Activated CD8-positive, alpha-beta memory T cell treated with anti-CD3 and anti-CD28 coated beads, Interleukin-2, amount 50 U/mL, for 1 hour (primary cell): ENCODE measurements at regions not wholly inside any gene's neighbourhood (a gene's known extent, or its start where the extent isn't known, plus 50 kb on each side); places are given as distances from the start of the nearest gene placed in this dataset.
"Not testable (repeated sequence)": the region's sequence is repeated elsewhere in the genome, so short reads cannot be mapped to it uniquely, and the experiment has no call there.

ENCODE experiments used
- DNase-seq: peaks from one replicate; pipeline ENCODE4 v3.0.0-alpha.2; 2020; ENCODE audit errors: extremely low read depth

- DNase-seq: no peak
Observed at GRCh38 chr14:34300882-34301734, 160.9 kb downstream of the SPTSSA start.

DNA sequence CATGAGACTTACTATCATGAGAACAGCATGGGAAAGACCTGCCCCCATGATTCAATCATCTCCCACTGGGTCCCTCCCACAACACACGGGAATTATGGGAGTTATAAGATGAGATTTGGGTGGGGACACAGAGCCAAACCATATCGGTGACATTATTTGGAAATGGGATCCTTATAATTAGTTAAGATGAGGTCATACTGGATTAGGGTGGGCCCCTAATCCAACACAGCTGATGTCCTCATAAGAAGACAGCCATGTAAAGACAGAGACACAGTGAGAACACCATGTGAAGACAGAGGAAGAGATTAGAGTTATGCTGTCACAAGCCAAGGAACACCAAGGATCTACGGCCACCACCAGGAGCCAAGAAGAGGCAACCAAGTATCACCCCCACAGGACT, 161.7 kb downstream of the SPTSSA start:
- DNase-seq: no peak

GRCh38 chr14:34299360-34299759, 162.7 kb downstream of the SPTSSA start:
- no peak for DNase-seq

GRCh38 chr14:34297786-34298520, 164.1 kb downstream of the SPTSSA start:
- no peak for DNase-seq

DNA sequence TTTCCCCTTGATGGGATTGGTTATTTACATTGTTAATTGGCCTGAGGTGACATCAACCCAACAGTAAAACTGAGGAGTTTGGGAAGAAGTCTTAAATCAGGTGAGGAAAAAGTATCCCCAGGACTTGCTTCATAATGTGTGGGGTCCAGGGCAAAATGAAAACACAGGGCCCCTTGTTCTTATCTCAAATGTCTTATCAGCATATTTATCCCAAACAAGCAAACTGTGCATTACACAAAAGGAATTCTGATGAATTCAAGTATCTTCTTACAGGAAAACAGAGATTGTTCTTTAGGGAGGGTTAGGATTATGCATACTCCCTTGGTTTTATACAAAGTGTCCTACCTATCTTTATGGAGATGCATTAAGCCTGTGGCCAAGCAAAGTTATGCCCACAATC, 178.4 kb downstream of the SPTSSA start:
- no peak for DNase-seq

GRCh38 chr14:34277191-34277590, 184.8 kb downstream of the SPTSSA start:
- DNase-seq: no peak

DNA sequence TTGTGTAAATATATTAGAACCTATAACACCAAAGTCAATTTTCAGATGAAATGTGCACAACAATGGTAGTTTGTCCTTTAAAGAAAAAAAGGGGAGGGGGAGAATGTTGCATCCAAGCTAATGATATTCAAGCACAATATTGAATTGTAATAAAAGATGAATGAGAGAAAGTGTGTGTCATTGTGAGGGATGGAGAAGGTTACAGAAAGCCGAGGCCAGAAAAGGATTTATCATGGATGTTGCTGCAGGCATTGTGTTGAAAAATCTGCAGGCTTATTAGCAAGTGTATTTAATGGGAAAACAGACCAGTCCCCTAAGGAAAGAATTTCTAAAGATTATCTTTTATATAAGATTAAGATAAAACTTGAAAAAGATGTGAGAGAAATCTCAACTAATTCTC, 186.5 kb downstream of the SPTSSA start:
- no peak for DNase-seq

DNA sequence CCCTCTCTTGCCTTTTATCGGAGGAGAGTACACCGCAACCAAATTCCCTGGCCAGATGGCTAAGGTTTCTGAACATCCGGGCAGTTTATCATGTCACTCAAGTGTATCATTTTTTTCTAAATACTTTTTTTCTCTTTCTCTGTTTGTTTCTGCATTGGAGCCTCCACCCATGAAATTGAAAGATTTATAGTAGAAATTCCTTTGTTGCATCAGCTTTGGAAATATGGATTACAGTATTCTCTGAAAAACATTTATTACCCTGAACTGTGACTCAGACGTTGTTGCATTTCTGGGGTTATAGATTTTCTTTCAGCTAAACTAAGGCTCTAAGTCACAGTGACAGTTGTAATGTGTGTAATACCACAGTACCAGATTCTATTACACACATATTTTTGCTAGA, 187.0 kb downstream of the SPTSSA start:
- no peak for DNase-seq

DNA sequence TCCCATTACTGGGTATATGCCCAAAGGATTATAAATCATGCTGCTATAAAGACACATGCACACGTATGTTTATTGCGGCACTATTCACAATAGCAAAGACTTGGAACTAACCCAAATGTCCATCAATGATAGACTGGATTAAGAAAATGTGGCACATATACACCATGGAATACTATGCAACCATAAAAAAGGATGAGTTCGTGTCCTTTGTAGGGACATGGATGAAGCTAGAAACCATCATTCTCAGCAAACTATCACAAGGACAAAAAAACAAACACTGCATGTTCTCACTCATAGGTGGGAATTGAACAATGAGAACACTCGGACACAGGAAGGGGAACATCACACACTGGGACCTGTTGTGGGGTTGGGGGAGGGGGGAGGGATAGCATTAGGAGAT, 188.3 kb downstream of the SPTSSA start:
- not testable (repeated sequence) for DNase-seq

GRCh38 chr14:34270361-34270760, 191.7 kb downstream of the SPTSSA start:
- no peak for DNase-seq

- DNase-seq: no peak
Observed at GRCh38 chr14:34266344-34266743, 195.7 kb downstream of the SPTSSA start.

GRCh38 chr14:34262127-34262910, 199.7 kb downstream of the SPTSSA start:
- no peak for DNase-seq

GRCh38 chr14:34259996-34260395, 202.0 kb downstream of the SPTSSA start:
- no peak for DNase-seq

DNA sequence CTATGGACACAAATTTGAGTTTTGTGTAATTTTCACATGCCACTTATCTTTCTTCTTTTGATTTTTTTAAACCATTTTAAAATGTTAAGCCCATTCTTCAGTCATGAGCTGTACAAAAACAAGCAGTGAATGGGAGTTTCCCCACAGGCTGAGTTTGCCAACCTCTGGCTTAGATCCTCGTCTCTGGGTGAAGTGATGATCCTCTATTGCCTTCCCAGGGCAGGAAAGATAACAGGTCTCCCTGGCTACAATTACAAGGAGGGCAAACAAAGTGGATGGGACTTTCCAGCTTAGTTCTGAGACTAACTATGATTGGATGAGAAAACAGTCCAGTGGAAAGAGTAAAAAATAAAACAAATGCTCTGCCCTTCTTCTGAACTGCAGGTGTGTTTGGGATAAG, 203.7 kb downstream of the SPTSSA start:
- no peak for DNase-seq

- no peak for DNase-seq
Observed at GRCh38 chr14:34257505-34257904, 204.5 kb downstream of the SPTSSA start.

DNA sequence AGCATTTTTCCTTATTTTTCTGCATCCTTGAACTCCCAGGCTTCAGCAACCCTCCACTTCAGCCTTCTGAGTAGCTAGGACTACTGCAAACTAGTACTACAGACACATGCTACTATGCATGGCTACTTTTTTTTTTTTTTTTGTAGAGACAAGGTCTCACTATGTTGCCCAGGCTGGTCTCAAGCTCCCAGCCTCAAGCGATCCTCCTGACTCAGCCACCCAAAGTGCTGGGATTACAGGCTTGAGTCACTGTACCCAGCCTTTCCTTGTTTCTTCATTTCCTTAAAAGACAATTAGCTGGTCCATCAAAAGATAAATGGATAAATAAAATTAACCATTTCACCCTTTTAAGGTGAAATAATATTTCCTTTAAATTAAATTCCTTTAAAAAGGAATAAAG, 205.8 kb downstream of the SPTSSA start:
- DNase-seq: no peak

- no peak for DNase-seq
Observed at GRCh38 chr14:34254571-34254970, 207.5 kb downstream of the SPTSSA start.

DNA sequence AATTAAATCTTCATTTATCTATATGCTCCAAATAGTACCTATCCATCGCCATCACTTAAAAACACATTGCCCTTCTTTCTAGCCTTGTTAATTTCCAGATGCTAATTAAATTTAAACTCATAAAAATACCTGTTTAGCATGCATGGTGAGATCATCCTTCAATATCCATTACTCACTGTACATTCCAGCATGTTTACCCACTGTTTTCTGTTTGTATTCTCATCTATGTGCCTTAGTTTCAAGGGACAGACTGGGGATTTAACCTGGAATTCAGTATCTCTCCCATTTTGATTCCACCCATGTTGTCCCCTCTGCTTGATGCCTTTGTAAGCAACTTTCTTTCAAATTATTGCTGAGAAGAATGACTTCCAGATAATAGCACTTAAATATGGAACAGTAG, 208.0 kb downstream of the SPTSSA start:
- no peak for DNase-seq

DNA sequence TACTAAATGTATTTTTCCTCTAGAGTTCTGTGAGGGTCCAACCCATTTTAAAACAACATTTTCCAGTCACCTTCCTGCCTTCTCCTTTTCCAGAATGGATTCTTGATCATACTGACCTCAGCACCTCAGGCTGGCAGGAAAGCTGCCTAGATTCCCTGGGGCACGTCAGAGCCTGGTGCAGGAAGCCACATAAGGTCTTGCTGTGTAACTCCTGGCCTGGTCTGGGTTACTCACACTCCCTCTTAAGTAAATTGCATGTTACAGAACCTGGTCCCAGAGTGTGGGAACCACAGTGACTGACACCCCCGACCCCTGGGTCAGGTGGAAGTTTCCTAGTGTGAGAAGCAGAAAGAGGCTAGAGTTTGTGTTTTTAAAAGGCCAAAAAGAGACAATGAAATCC, 209.8 kb downstream of the SPTSSA start:
- no peak for DNase-seq

DNA sequence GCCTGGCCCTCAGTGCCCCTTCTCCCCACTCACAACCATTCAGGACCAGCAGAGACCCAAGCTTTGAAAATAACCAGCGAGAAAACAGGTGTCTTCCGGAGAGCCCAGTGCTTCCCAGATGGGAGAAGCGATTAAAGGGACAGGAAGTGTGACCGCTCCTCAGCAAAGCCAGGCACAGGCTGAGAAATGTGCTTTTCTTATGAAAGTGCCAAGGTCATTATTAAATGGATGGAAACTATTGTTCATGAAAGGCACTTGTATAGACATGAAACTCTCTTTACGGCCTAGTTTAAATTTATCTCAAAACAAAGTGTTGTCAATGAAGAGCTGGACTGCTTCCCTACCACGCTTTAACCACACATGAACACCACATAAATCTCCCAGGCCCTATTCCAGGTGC, 210.4 kb downstream of the SPTSSA start:
- DNase-seq: no peak

DNA sequence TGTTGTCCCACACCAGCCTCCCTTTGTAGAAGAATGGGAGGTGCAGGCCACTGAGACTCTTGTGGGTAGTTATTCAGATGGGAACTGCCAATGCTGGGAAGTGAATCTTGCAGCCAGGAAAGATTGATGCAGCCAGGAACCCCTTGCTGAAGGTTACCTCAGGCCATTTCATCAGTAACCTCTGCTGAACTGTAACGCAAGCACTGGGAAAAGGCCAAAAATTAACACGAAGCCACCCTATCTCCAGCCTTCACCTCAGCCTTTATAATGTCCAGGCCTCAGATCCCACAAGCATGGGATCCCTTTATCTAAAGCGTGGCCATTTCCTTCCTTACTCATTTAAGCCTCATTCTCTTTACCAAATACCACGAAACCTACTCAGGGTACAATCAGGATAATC, 211.1 kb downstream of the SPTSSA start:
- DNase-seq: no peak

DNA sequence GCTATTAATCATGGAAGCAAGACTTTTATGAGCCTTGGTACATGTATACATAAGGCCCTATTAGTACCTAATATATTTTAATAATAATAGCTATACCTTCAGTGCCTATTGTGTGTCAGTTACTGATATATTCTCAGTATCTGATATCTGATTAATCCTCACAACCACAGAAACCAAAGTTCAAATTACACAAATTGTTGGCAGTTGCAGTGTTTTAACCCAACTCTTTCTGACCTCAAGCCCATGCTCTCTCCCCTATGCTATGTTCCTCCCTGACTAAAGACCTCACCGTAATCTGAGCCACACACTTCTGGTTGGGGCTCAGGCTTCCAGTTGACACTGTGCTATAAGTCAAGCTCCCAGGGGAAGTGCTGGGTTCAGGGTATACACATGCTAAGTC, 214.4 kb downstream of the SPTSSA start:
- no peak for DNase-seq

DNA sequence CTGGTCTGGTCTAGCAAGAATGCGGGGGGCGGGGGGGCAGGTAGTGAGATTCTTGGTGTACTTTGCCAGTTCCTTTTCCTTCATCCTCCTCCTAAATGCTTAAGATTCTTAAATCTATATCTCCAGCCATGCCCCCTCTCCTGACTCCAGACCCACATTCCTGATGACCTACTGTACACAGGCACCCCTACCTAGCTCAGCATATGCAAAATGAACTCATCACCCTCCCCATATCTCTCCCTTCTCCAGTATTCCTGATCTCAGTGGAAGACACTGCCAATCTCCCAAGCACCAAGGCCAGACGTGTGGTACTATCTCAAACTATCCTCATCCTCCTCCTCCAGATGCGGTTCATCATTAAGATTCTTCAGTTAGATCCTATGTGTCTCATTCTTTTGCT, 215.8 kb downstream of the SPTSSA start:
- no peak for DNase-seq
